RKO (cell line): ENCODE measurements at regions not wholly inside any gene's neighbourhood (a gene's known extent, or its start where the extent isn't known, plus 50 kb on each side); places are given as distances from the start of the nearest gene placed in this dataset.

Source experiments
- DNase-seq: peaks from one replicate; pipeline ENCODE4 v3.0.0-alpha.2; 2016; ENCODE audit warnings: low spot score

- DNase-seq = no peak
These were observed 1288.6 kb upstream of the TMPRSS15 start for GRCh38 chr21:19692231-19692630.

- no peak for DNase-seq
These were observed 1292.2 kb upstream of the TMPRSS15 start for GRCh38 chr21:19695796-19696195.

GRCh38 chr21:19700476-19700875, 1296.9 kb upstream of the TMPRSS15 start:
- DNase-seq = no peak

GRCh38 chr21:19702726-19703125, 1295.5 kb upstream of the NCAM2 start:
- DNase-seq = no peak

- no peak for DNase-seq
These were observed 1293.4 kb upstream of the NCAM2 start for GRCh38 chr21:19704832-19705231.

- DNase-seq = no peak
These were observed 1285.8 kb upstream of the NCAM2 start for GRCh38 chr21:19712441-19712840.

- no peak for DNase-seq
These were observed 1284.9 kb upstream of the NCAM2 start for GRCh38 chr21:19713313-19713712.

GRCh38 chr21:19724081-19724480, 1274.1 kb upstream of the NCAM2 start:
- no peak for DNase-seq

- DNase-seq = no peak
These were observed 1267.0 kb upstream of the NCAM2 start for GRCh38 chr21:19731251-19731650.

GRCh38 chr21:19759836-19760235, 1238.4 kb upstream of the NCAM2 start:
- DNase-seq = no peak

GRCh38 chr21:19767546-19767945, 1230.7 kb upstream of the NCAM2 start:
- no peak for DNase-seq

GRCh38 chr21:19771881-19772280, 1226.3 kb upstream of the NCAM2 start:
- no peak for DNase-seq

GRCh38 chr21:19776076-19776475, 1222.1 kb upstream of the NCAM2 start:
- no peak for DNase-seq

- DNase-seq = no peak
These were observed 1216.1 kb upstream of the NCAM2 start for GRCh38 chr21:19781881-19782652.

- DNase-seq = no peak
These were observed 1212.3 kb upstream of the NCAM2 start for GRCh38 chr21:19785941-19786340.

GRCh38 chr21:19792004-19792403, 1206.2 kb upstream of the NCAM2 start:
- DNase-seq = no peak

- DNase-seq = no peak
These were observed 1191.0 kb upstream of the NCAM2 start for GRCh38 chr21:19807201-19807600.

- DNase-seq = no peak
These were observed 1187.4 kb upstream of the NCAM2 start for GRCh38 chr21:19810779-19811178.

GRCh38 chr21:19830446-19830845, 1167.8 kb upstream of the NCAM2 start:
- no peak for DNase-seq

GRCh38 chr21:19832551-19832950, 1165.7 kb upstream of the NCAM2 start:
- DNase-seq = no peak

GRCh38 chr21:19833082-19833481, 1165.1 kb upstream of the NCAM2 start:
- DNase-seq = no peak

- DNase-seq = no peak
These were observed 1155.6 kb upstream of the NCAM2 start for GRCh38 chr21:19842601-19843000.

GRCh38 chr21:19844334-19844733, 1153.9 kb upstream of the NCAM2 start:
- DNase-seq = no peak

- DNase-seq = no peak
These were observed 1148.1 kb upstream of the NCAM2 start for GRCh38 chr21:19850157-19850556.
